Body of pancreas (tissue), 4 donors: ENCODE measurements at regions not wholly inside any gene's neighbourhood (a gene's known extent, or its start where the extent isn't known, plus 50 kb on each side); places are given as distances from the start of the nearest gene placed in this dataset.

Source experiments
- ATAC-seq: fragments of 150-250 bp; one replicate; pipeline ENCODE4 v1.9.1; 2016
- DNase-seq, 4 donors: peaks; one replicate each; pipeline ENCODE4 v3.0.0-alpha.2; 2019
- H3K27ac ChIP-seq, 4 donors: fragments of 200-600 bp; sonication (generic); 1 replicate in 3 of 4; 2 replicates in 1 of 4; pipeline versions ENCODE4 v1.5.1 to v1.6.1; 2016 to 2019; ENCODE audit warnings: mild to moderate bottlenecking in 1 of 4, mixed read lengths in 1 of 4, moderate library complexity in 1 of 4
- H3K27me3 ChIP-seq, 2 donors: fragments of 200-600 bp; sonication (generic); one replicate each; pipeline ENCODE4 v1.6.0; 2016; ENCODE audit warnings: mild to moderate bottlenecking in 1 of 2
- H3K36me3 ChIP-seq, 2 donors: fragments of 200-600 bp; sonication (generic); replicated peaks in 1 of 2; 2 replicates each; pipeline ENCODE4 v1.5.1; 2016; ENCODE audit warnings: low read depth in 2 of 2; ENCODE audit not compliant: insufficient read depth in 1 of 2
- H3K4me1 ChIP-seq: fragments of 200-600 bp; sonication (generic); one replicate; pipeline ENCODE4 v1.6.0; 2016
- H3K4me3 ChIP-seq, 2 donors: fragments of 200-600 bp; sonication (generic); 1 replicate in 1 of 2; 2 replicates in 1 of 2; pipeline ENCODE4 v1.5.1; 2016 to 2019
- H3K9me3 ChIP-seq, 3 donors: fragments of 200-600 bp; sonication (generic); 1 replicate in 2 of 3; 2 replicates in 1 of 3; pipeline ENCODE4 v1.5.1; 2016
- CTCF ChIP-seq, 7 experiments: fragments of 450-650 bp in 4 of 7; fragments of 200-600 bp in 3 of 7; sonication (generic) in 3 of 7; IDR thresholded peaks; one replicate each; pipeline ENCODE4 v1.5.1; 2016 to 2019; ENCODE audit warnings: antibody characterized with exemption in 7 of 7
- POLR2A ChIP-seq, 3 donors: fragments of 450-650 bp; IDR thresholded peaks; one replicate each; pipeline ENCODE4 v1.6.1; 2016; ENCODE audit warnings: antibody characterized with exemption in 3 of 3, mild to moderate bottlenecking in 2 of 3
- WGBS, 2 donors: methylation state at CpG; one replicate each; pipeline ENCODE4 v1.1.5; 2017; 5-methylcytosine and 5-hydroxymethylcytosine counted together
- intact Hi-C: fragments of 100-400 bp; cut with DNase I; formaldehyde crosslinking; loops from one replicate; pipeline ENCODE4 v1.15.1; 2023

DNA sequence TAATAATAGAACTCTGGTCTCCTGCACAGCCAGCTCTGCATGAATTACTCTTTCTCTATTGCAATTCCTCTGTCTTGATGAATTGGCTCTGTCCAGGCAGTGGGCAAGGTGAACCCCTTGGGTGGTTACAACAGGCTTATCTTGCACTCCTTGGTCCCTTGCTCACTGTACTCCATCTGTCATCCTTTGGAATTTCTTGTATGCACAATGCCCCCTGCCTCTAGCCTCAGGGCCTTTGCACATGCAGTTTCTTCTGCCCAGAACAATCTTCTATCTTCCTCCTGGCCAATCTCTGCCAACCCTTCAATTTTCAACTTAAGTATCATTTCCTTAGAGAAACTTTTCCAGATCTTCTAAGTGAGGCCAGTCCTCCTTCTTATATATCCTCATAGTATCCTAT, 114.7 kb upstream of the NLRP1 start:
- ATAC-seq (no peak), DNase-seq (no peak)
- TF ChIP-seq POLR2A (IDR thresholded peaks at IDR 0.05) (no peak), CTCF (IDR thresholded peaks at IDR 0.05) (no peak)
- H3K27ac ChIP-seq, result no peak overlapping the region
- no peaks in the 10 kb centered on the region for H3K27me3 ChIP-seq
- H3K4me3 ChIP-seq, result no peak overlapping the region
- intact Hi-C loops, result no loop called here
- H3K9me3 ChIP-seq, result no peaks in the 10 kb centered on the region
- H3K36me3 ChIP-seq, result no peaks in the 10 kb centered on the region
- no peaks in the 10 kb centered on the region for H3K4me1 ChIP-seq

- no peak overlapping the region for H3K27ac ChIP-seq
- TF ChIP-seq POLR2A (IDR thresholded peaks at IDR 0.05), result no peak
- no peaks in the 10 kb centered on the region for H3K36me3 ChIP-seq
- H3K27me3 ChIP-seq, result no peaks in the 10 kb centered on the region
- intact Hi-C loops, result loop anchor here (10.0 kb wide), 1 partner anchor 105 kb away; no protein-coding TSS in a partner anchor
- no peak overlapping the region for H3K4me3 ChIP-seq
- WGBS, 2 donors, result 11 to 23% methylated on average over 7 of the region's 7 CpGs
- H3K9me3 ChIP-seq, result no peaks in the 10 kb centered on the region
- no peaks in the 10 kb centered on the region for H3K4me1 ChIP-seq
- ATAC-seq, result no peak
- no peak for DNase-seq
Measured at GRCh38 chr17:5699814-5700213, 115.5 kb upstream of the NLRP1 start.

GRCh38 chr17:5700745-5701144, 116.4 kb upstream of the NLRP1 start:
- ATAC-seq (no peak), DNase-seq (no peak)
- Histone ChIP-seq H3K9me3 (no peaks in the 10 kb centered on the region), H3K4me3 (no peak overlapping the region), H3K36me3 (no peaks in the 10 kb centered on the region), H3K27me3 (no peaks in the 10 kb centered on the region), H3K4me1 (no peaks in the 10 kb centered on the region), H3K27ac (no peak overlapping the region)
- 36 to 45% methylated on average over 2 of the region's 2 CpGs for WGBS, 2 donors
- intact Hi-C loops, result loop anchor here (10.0 kb wide), 1 partner anchor 106 kb away; no protein-coding TSS in a partner anchor
- TF ChIP-seq CTCF (IDR thresholded peaks at IDR 0.05), result no peak
- no peak for TF ChIP-seq POLR2A (IDR thresholded peaks at IDR 0.05)

- no peak overlapping the region for H3K27ac ChIP-seq
- H3K36me3 ChIP-seq, result no peaks in the 10 kb centered on the region
- no peak for TF ChIP-seq POLR2A (IDR thresholded peaks at IDR 0.05)
- no peak for TF ChIP-seq CTCF (IDR thresholded peaks at IDR 0.05)
- no peak overlapping the region for H3K4me3 ChIP-seq
- DNase-seq, result no peak
- intact Hi-C loops, result loop anchor here (10.0 kb wide), 1 partner anchor 107 kb away; no protein-coding TSS in a partner anchor
- H3K27me3 ChIP-seq, result no peaks in the 10 kb centered on the region
- no peaks in the 10 kb centered on the region for H3K9me3 ChIP-seq
- 19 to 20% methylated on average over 3 of the region's 3 CpGs for WGBS, 2 donors
- no peaks in the 10 kb centered on the region for H3K4me1 ChIP-seq
- ATAC-seq, result no peak
Measured at GRCh38 chr17:5701381-5701780, 117.1 kb upstream of the NLRP1 start.

DNA sequence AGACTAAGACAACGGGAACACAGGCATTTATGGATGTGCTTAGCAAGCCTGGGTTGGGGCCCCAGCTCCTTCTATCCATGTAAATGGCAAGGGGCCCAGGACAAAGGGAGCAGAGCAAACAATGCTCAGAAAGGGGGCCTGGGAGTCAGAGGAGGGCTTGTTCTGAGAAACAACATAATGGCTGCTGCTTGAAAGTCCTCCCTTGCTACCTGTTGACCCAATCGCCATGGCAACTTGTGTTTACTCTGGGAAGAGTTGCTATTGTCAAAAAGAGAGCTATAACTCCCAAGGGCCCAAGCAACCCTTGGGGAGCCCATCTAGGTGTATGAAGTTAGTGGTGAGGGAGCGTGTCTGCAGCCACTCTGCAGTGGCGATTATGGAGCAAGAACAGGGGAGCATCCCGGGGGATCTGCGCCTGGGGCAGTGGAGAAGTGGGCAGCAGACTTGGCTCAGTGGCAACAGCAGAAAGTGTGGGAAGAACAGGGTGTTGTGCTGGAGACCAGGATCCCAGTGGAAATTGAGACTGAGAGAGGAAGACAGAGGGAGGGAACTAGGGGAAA, 118.7 kb upstream of the NLRP1 start:
- Histone ChIP-seq H3K9me3 (no peaks in the 10 kb centered on the region), H3K36me3 (no peaks in the 10 kb centered on the region), H3K4me1 (no peaks in the 10 kb centered on the region), H3K4me3 (no peak overlapping the region), H3K27ac (no peak overlapping the region), H3K27me3 (no peaks in the 10 kb centered on the region)
- 77% methylated on average over 5 to 6 of the region's 6 CpGs for WGBS, 2 donors
- DNase-seq, result no peak
- intact Hi-C loops, result loop anchor here (10.0 kb wide), 1 partner anchor 108 kb away; no protein-coding TSS in a partner anchor
- TF ChIP-seq CTCF (IDR thresholded peaks at IDR 0.05), result no peak
- TF ChIP-seq POLR2A (IDR thresholded peaks at IDR 0.05), result no peak
- ATAC-seq, result no peak
